ENCODE measurements at regions not wholly inside any gene's neighbourhood (a gene's known extent, or its start where the extent isn't known, plus 50 kb on each side); places are given as distances from the start of the nearest gene placed in this dataset.

DNA sequence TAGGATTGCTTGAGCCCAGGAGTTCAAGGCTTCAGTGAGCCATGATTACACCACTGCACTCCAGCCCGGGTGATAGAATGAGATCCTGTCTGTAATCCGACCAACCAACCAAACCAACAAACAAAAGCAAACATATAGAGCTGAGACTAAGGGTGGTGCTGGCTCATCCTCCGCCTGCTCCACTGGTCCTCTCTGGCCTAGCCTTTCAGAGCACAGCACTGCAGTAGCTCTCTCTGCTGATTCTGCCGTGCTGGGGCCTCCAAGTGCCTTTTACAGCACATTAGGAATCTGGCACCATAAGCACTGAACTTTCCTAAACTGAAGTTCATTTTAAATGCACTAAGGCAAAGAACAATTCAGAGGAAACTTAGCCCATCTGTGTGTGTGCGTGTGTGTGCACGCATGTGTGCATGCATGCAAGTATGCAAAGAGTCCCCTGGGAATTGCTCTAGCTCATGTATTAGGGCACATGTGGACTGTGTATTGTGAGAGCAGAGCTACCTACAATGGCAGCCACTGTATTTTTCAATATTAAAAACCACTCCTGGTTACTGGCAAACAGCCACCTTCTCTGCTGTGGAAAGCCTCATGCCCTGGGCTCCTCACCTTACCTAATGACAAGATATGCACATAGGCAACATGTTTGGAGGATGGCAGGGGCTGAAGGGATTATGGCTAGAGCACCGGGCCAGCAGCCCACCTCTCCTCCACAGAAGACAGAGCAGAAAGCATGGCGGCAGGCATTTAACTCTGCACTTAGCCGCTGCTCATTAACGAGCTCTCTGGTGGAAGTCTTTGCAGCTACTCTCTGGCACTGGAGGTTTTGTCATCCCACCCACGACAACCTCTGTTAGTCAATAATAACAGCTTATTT lies 223.1 kb upstream of the TSHZ3 start:
- Histone ChIP-seq H4K20me1 (ENCODE audit: insufficient read depth, low read length) (no peaks in the 10 kb centered on the region), H3K4me2 (ENCODE audit: low read depth, low read length) (no peak overlapping the region), H3K79me2 (ENCODE audit: insufficient read depth, low read length) (no peaks in the 10 kb centered on the region), H3K27ac (ENCODE audit: extremely low read length, insufficient read depth, low read length) (no peak overlapping the region), H3K4me3 (replicated peaks in 1 of 3; ENCODE audit: insufficient read depth in 1 of 3, low read depth in 2 of 3, low read length in 3 of 3) (no peak overlapping the region), H3K9me3 (ENCODE audit: low read length) (peaks cover 14% of the 10 kb centered on the region; the same call in 1 of the 2 replicates), H3K4me1 (ENCODE audit: insufficient read depth, low read length) (no peaks in the 10 kb centered on the region), H3K9ac (ENCODE audit: insufficient read depth, low read depth, low read length) (no peak overlapping the region), H2AFZ (ENCODE audit: low read length) (no peak overlapping the region), H3K36me3 (replicated peaks in 1 of 2; ENCODE audit: control insufficient read depth in 1 of 2, insufficient read depth in 2 of 2, low read length in 2 of 2) (no peaks in the 10 kb centered on the region), H3K27me3 (ENCODE audit: control insufficient read depth in 1 of 2, insufficient read depth in 2 of 2, low read length in 2 of 2) (peaks cover 0 to 3% of the 10 kb centered on the region in 2 experiments; a peak in 1 of 5 replicates)
- POLR2A ChIA-PET: no interaction called here
- CTCF ChIA-PET (ENCODE audit: low intra/inter-chr PET ratio, low total read pairs): no interaction called here
- in situ Hi-C loops (cut with HindIII; ENCODE audit: extremely low pct_ligation_motif_present, low pct_unique_long_range_greater_than_20kb) (no loop called here), intact Hi-C loops (cut with micrococcal nuclease; ENCODE audit: unreplicated experiment) (no loop called here)
- DNase-seq (ENCODE audit: low spot score): no peak
- no peak for ATAC-seq
- no peak for FAIRE-seq
- no TSS peak for BruUV-seq (replicated peaks)
- TF ChIP-seq ZNF510 (CRISPR knock-in tag; IDR thresholded peaks at IDR 0.05; ENCODE audit: low read depth) (no peak), PHF8 (CRISPR knock-in tag; IDR thresholded peaks at IDR 0.05) (no peak), ZNF773 (CRISPR knock-in tag; IDR thresholded peaks at IDR 0.05; ENCODE audit: borderline replicate concordance) (no peak), ZFP41 (CRISPR knock-in tag; IDR thresholded peaks at IDR 0.05; ENCODE audit: borderline replicate concordance) (no peak), CEBPG (CRISPR knock-in tag; IDR thresholded peaks at IDR 0.05) (no peak), CREBL2 (CRISPR knock-in tag; IDR thresholded peaks at IDR 0.05; ENCODE audit: borderline replicate concordance) (no peak), REL (CRISPR knock-in tag; conservative IDR thresholded peaks at IDR 0.05) (no peak), ZNF766 (CRISPR knock-in tag; IDR thresholded peaks at IDR 0.05; ENCODE audit: borderline replicate concordance) (no peak), TEAD2 (CRISPR knock-in tag; IDR thresholded peaks at IDR 0.05) (no peak)
- TF ChIP-seq, protein P1, sequence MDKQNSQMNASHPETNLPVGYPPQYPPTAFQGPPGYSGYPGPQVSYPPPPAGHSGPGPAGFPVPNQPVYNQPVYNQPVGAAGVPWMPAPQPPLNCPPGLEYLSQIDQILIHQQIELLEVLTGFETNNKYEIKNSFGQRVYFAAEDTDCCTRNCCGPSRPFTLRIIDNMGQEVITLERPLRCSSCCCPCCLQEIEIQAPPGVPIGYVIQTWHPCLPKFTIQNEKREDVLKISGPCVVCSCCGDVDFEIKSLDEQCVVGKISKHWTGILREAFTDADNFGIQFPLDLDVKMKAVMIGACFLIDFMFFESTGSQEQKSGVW (CRISPR knock-in tag; IDR thresholded peaks at IDR 0.05; ENCODE audit: borderline replicate concordance): no peak
- TF ChIP-seq, protein P2, sequence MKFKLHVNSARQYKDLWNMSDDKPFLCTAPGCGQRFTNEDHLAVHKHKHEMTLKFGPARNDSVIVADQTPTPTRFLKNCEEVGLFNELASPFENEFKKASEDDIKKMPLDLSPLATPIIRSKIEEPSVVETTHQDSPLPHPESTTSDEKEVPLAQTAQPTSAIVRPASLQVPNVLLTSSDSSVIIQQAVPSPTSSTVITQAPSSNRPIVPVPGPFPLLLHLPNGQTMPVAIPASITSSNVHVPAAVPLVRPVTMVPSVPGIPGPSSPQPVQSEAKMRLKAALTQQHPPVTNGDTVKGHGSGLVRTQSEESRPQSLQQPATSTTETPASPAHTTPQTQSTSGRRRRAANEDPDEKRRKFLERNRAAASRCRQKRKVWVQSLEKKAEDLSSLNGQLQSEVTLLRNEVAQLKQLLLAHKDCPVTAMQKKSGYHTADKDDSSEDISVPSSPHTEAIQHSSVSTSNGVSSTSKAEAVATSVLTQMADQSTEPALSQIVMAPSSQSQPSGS (CRISPR knock-in tag; IDR thresholded peaks at IDR 0.05): no peak
- TF ChIP-seq, protein P3, sequence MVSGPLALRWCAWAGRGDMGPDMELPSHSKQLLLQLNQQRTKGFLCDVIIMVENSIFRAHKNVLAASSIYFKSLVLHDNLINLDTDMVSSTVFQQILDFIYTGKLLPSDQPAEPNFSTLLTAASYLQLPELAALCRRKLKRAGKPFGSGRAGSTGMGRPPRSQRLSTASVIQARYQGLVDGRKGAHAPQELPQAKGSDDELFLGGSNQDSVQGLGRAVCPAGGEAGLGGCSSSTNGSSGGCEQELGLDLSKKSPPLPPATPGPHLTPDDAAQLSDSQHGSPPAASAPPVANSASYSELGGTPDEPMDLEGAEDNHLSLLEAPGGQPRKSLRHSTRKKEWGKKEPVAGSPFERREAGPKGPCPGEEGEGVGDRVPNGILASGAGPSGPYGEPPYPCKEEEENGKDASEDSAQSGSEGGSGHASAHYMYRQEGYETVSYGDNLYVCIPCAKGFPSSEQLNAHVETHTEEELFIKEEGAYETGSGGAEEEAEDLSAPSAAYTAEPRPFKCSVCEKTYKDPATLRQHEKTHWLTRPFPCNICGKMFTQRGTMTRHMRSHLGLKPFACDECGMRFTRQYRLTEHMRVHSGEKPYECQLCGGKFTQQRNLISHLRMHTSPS (CRISPR knock-in tag; IDR thresholded peaks at IDR 0.05; ENCODE audit: low read depth): no peak
- WGBS (ENCODE audit: low lambda C conversion rate): 48% methylated on average over 7 of the region's 11 CpGs

Measured in HepG2 (cell line).